ENCODE measurements at regions not wholly inside any gene's neighbourhood (a gene's known extent, or its start where the extent isn't known, plus 50 kb on each side); places are given as distances from the start of the nearest gene placed in this dataset.

DNA sequence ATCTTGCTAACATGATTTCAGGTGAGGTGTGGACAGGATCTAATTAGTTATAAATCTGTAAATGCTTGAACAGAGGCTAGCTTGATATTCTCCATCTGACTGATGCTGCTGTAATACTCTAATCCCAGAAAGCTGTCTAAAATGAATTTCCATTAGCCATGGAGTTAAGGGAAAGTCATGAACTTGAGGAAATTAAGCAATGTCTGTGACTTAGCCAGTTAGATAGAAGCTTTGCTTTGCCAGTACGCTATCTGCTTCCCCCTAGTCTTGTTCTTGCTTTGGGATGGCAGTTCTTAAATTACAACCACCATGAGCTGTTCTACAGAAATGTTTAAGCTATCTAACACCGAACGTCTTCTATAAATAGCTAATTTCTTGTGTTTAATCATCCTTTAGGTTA lies 195.7 kb downstream of the PRL start:
- Mint-ChIP-seq H3K4me3 (no peak overlapping the region), H3K9me3 (peaks cover 4 to 9% of the 10 kb centered on the region in 2 donors), H3K4me1 (ENCODE audit: low read depth in 2 of 2) (no peaks in the 10 kb centered on the region), H3K27me3 (no peaks in the 10 kb centered on the region), H3K27ac (no peak overlapping the region), H3K36me3 (ENCODE audit: insufficient read depth) (no peaks in the 10 kb centered on the region)
- DNase-seq (no peak), ATAC-seq (replicated peaks) (no peak)

DNA sequence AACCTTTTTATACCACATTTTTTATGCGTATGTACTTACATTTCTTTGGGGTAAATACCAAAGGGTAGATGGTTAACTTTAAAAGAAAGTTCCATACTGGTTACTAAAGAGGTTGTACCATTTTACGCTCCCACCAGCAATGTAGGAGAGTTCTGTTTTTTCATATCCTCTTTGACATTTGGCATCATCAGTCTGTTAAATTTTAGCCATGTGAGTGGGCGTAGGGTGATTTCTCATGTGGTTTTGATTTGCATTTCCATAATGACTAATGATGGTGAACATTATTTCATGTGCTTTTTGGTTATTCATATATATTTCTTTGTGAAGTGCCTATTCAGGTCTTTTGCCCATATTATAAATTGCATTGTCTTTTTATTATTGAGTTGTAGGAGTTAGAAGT lies 194.2 kb downstream of the PRL start:
- DNase-seq, result no peak
- no peaks in the 10 kb centered on the region for H3K36me3 Mint-ChIP-seq (ENCODE audit: insufficient read depth)
- no peak overlapping the region for H3K4me3 Mint-ChIP-seq

DNA sequence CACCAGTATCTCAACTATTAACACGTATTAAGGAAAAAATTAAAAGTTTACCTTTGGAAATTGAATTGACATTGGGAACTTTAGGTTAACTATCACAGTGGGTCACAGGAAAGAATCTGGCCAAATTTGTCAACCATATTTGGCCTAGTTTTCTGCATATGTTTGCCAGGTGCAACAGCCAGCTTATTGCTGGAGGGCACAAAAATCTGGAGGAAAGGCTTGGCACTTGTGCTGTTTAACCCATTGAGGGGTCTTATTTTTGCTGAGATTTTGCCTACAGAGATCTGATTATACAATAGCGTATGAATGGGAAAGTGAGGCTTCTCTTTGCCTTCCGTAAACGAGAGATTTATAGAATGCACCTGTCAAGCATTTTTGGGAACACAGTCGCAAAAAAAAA lies 190.4 kb downstream of the PRL start:
- ATAC-seq (replicated peaks), result no peak
- Mint-ChIP-seq H3K36me3 (ENCODE audit: insufficient read depth) (no peaks in the 10 kb centered on the region), H3K27ac (no peak overlapping the region), H3K4me1 (ENCODE audit: low read depth in 2 of 2) (no peaks in the 10 kb centered on the region), H3K27me3 (no peaks in the 10 kb centered on the region), H3K9me3 (peaks cover 7 to 9% of the 10 kb centered on the region in 2 donors), H3K4me3 (no peak overlapping the region)
- no peak for DNase-seq

More for the DNA sequence above, 194.2 kb downstream of the PRL start:
- Mint-ChIP-seq H3K9me3 (peaks cover 4 to 9% of the 10 kb centered on the region in 2 donors), H3K27me3 (no peaks in the 10 kb centered on the region), H3K4me1 (ENCODE audit: low read depth in 2 of 2) (no peaks in the 10 kb centered on the region), H3K27ac (no peak overlapping the region)
- ATAC-seq (replicated peaks), result no peak

DNA sequence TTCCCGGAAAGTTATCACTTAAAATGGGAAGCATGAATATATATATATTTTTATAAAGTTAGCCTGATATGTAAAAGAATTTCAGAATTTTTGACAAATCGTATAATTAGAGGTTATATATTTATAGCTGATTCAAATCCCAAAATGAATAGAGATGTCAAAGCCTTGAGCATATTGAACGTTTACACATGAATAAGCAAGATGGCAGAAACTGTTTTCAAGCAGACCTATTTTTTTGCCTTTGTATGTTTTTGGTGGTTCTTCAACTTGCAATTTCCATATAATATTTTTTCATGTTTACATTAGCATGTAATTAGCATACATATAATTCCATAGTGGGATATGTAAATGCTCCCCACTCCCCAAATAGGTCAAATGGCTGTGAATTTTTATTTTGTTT lies 189.9 kb downstream of the PRL start:
- ATAC-seq (replicated peaks) (no peak), DNase-seq (no peak)
- H3K4me1 Mint-ChIP-seq (ENCODE audit: low read depth in 2 of 2), result no peaks in the 10 kb centered on the region
- H3K27ac Mint-ChIP-seq, result no peak overlapping the region
- H3K27me3 Mint-ChIP-seq, result no peaks in the 10 kb centered on the region
- peaks cover 7 to 9% of the 10 kb centered on the region in 2 donors for H3K9me3 Mint-ChIP-seq
- H3K36me3 Mint-ChIP-seq (ENCODE audit: insufficient read depth), result no peaks in the 10 kb centered on the region
- H3K4me3 Mint-ChIP-seq, result no peak overlapping the region

DNA sequence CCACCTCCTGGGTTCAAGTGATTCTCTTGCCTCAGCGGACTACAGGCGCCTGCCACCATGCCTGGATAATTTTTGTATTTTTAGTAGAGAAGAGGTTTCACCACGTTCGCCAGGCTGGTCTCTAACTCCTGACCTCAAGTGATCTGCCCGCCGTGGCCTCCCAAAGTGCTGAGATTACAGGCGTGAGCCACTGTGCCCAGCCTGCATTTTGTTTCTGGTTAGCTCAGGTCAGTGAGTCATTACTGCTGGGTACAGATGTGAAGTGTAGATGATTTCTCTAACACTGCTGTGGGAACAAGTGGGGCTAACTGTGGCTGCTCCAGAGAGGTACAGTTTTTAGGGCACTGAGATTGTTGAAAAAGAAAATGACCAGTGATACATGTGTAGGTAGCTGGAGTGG lies 188.6 kb downstream of the PRL start:
- DNase-seq, result no peak
- no peaks in the 10 kb centered on the region for H3K27me3 Mint-ChIP-seq
- no peaks in the 10 kb centered on the region for H3K4me1 Mint-ChIP-seq (ENCODE audit: low read depth in 2 of 2)
- peaks cover 7 to 9% of the 10 kb centered on the region in 2 donors for H3K9me3 Mint-ChIP-seq
- H3K36me3 Mint-ChIP-seq (ENCODE audit: insufficient read depth), result no peaks in the 10 kb centered on the region
- H3K27ac Mint-ChIP-seq, result no peak overlapping the region
- no peak overlapping the region for H3K4me3 Mint-ChIP-seq
- no peak for ATAC-seq (replicated peaks)

DNA sequence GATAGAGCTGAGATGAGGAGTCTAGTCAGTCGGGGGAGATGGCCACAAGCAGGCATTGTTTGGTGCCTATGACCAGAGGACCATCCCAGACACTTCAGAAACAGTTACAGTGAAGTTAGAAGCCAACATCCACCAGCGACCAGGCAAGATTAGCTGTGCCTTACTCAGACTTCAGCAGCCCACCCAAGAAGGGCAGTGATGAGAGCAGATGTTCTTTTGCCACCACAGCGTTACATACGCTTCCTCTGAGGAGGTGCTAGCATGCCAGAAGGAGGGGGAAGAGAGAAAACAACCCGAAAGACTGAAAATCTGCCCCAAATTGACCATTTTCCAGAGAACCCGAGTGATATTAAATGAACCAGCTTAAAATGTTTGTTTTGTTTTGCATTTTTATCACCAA lies 186.8 kb downstream of the PRL start:
- Mint-ChIP-seq H3K27me3 (no peaks in the 10 kb centered on the region), H3K36me3 (ENCODE audit: insufficient read depth) (no peaks in the 10 kb centered on the region), H3K4me1 (ENCODE audit: low read depth in 2 of 2) (no peaks in the 10 kb centered on the region), H3K27ac (no peak overlapping the region), H3K4me3 (no peak overlapping the region), H3K9me3 (peaks cover under 1 to 3% of the 10 kb centered on the region in 2 donors)
- DNase-seq (no peak), ATAC-seq (replicated peaks) (no peak)

GRCh38 chr6:22112461-22112860 lies 184.4 kb downstream of the PRL start:
- Mint-ChIP-seq H3K4me1 (ENCODE audit: low read depth in 2 of 2) (no peaks in the 10 kb centered on the region), H3K4me3 (no peak overlapping the region), H3K36me3 (ENCODE audit: insufficient read depth) (no peaks in the 10 kb centered on the region), H3K9me3 (peaks cover 3 to 7% of the 10 kb centered on the region in 2 donors), H3K27ac (no peak overlapping the region), H3K27me3 (no peaks in the 10 kb centered on the region)
- ATAC-seq (replicated peaks) (no peak), DNase-seq (no peak)

DNA sequence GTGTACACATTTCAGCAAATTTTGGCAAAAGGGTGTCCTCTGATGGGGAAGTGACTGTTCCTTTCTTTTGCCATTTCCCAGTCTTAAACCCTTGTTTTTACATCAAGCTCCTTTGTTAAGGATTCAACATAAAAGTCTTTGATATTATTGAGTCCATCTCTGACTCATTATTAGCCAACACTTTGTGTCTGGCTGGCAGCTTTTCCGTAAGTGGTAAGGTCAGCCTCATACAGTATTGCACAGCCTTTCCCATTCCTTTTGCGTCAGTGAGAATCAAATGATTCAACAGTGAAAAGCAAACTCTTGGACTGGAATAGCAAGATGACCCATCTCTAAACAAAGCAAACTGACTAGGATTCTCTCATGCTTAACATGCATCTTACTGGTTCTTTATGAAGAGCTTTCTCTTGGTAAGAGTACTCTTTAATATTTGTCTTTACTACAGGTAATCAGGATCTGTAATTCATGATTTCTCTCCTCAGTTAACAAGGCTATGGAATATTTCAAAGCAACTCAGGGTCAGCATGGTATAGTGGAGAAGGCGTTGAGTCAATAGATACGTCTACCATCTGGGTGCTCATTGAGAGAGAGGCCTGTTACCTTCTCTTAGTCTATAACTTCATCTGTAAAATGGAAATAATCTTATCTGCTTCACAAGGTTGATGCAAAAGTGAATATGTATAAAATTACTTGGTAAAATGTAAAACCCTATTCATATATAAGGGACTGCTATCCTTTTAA lies 183.6 kb downstream of the PRL start:
- DNase-seq (no peak), ATAC-seq (replicated peaks) (no peak)
- no peaks in the 10 kb centered on the region for H3K4me1 Mint-ChIP-seq (ENCODE audit: low read depth in 2 of 2)
- no peak overlapping the region for H3K27ac Mint-ChIP-seq
- H3K36me3 Mint-ChIP-seq (ENCODE audit: insufficient read depth), result no peaks in the 10 kb centered on the region
- peaks cover 3 to 7% of the 10 kb centered on the region in 2 donors for H3K9me3 Mint-ChIP-seq
- no peaks in the 10 kb centered on the region for H3K27me3 Mint-ChIP-seq
- H3K4me3 Mint-ChIP-seq, result no peak overlapping the region

DNA sequence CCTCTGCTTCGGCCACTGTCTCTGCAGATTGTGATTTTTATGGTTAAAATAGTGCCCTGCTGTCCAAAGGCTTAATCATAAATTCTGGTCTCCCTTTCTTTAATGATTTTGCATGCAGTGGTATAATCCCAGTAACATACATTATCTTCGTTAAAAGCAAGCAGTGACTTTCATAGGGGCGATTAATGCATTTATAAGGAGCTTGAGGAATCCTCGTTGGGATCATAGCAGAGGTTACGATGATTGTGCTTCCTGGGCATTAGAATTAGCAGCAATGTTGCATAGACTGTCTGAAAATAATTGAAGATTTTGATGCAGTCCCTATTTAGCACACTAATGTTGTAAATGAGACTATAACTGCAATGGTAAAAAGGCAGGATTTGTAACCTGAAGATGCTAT lies 181.3 kb downstream of the PRL start:
- peaks cover 4 to 7% of the 10 kb centered on the region in 2 donors for H3K9me3 Mint-ChIP-seq
- no peak overlapping the region for H3K4me3 Mint-ChIP-seq
- no peaks in the 10 kb centered on the region for H3K36me3 Mint-ChIP-seq (ENCODE audit: insufficient read depth)
- H3K4me1 Mint-ChIP-seq (ENCODE audit: low read depth in 2 of 2), result no peaks in the 10 kb centered on the region
- no peak overlapping the region for H3K27ac Mint-ChIP-seq
- no peak for ATAC-seq (replicated peaks)
- no peaks in the 10 kb centered on the region for H3K27me3 Mint-ChIP-seq
- no peak for DNase-seq

DNA sequence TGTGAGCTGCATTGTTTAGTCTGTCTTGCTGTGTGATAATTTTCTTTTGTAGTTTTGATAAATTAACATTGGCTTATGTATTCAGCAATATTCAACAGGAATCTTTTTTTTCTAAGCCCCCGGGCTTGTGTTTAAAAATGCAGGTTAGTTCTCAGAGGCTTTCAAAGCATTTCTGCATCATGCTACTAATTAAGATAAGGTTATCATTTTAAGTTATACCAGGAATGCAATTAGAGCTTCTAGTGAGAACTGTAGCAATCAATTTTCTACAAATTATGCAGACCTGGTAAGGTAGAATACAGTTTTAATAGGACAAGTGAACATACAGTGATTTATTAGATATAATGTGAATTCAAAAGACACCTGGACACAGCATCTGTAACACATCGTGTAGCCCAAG lies 179.2 kb downstream of the PRL start:
- H3K4me3 Mint-ChIP-seq, result no peak overlapping the region
- ATAC-seq (replicated peaks) (no peak), DNase-seq (no peak)
- H3K27me3 Mint-ChIP-seq, result no peaks in the 10 kb centered on the region
- no peaks in the 10 kb centered on the region for H3K4me1 Mint-ChIP-seq (ENCODE audit: low read depth in 2 of 2)
- H3K9me3 Mint-ChIP-seq, result peaks cover 7% of the 10 kb centered on the region in 2 donors
- no peak overlapping the region for H3K27ac Mint-ChIP-seq
- no peaks in the 10 kb centered on the region for H3K36me3 Mint-ChIP-seq (ENCODE audit: insufficient read depth)

DNA sequence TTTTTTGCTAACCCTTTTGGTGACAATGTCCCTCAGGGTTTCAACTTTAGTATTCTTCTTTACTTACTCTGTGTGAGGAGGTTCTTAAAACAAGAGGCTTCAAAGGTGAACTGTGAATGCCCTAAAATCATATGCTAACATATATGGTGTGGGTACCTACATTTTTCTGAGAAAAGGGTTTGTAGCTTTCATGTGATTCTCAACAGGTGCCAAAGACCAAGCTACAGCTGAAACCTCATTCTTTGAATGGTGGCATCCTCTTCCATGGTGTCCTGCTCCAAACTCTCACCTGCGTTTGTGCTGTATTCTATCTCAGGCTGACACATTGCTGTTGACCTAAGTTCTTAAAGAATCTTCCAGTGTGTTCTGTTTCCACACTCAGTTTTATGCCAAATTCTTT lies 177.3 kb downstream of the PRL start:
- Mint-ChIP-seq H3K27ac (no peak overlapping the region), H3K4me3 (no peak overlapping the region), H3K4me1 (ENCODE audit: low read depth in 2 of 2) (no peaks in the 10 kb centered on the region), H3K9me3 (peaks cover 7% of the 10 kb centered on the region in 2 donors), H3K27me3 (no peaks in the 10 kb centered on the region), H3K36me3 (ENCODE audit: insufficient read depth) (no peaks in the 10 kb centered on the region)
- ATAC-seq (replicated peaks) (no peak), DNase-seq (no peak)

- H3K4me1 Mint-ChIP-seq (ENCODE audit: low read depth in 2 of 2), result no peaks in the 10 kb centered on the region
- H3K4me3 Mint-ChIP-seq, result no peak overlapping the region
- H3K27me3 Mint-ChIP-seq, result no peaks in the 10 kb centered on the region
- peaks cover 0 to 7% of the 10 kb centered on the region in 2 donors for H3K9me3 Mint-ChIP-seq
- H3K27ac Mint-ChIP-seq, result no peak overlapping the region
- DNase-seq (no peak), ATAC-seq (replicated peaks) (no peak)
- H3K36me3 Mint-ChIP-seq (ENCODE audit: insufficient read depth), result no peaks in the 10 kb centered on the region
Observed at GRCh38 chr6:22124756-22125155, 172.1 kb downstream of the PRL start.

DNA sequence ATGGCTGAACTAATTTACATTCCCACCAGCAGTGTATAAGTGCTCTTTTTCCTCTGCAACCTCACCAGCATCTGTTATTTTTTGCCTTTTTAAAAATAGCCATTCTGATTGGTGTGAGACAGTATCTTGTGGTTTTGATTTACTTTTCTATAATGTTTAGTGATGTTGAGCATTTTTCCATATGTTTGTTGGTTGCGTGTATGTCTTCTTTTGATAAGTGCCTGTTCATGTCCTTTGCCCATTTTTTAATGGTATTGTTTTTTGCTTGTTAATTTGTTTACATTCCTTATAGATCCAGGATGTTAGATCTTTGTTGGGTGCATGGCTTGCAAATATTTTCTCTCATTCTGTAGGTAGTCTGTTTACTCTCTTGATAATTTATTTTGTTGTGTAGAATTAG lies 169.9 kb downstream of the PRL start:
- no peaks in the 10 kb centered on the region for H3K27me3 Mint-ChIP-seq
- H3K27ac Mint-ChIP-seq, result no peak overlapping the region
- no peaks in the 10 kb centered on the region for H3K36me3 Mint-ChIP-seq (ENCODE audit: insufficient read depth)
- H3K9me3 Mint-ChIP-seq, result peaks cover 0 to 12% of the 10 kb centered on the region in 2 donors
- H3K4me3 Mint-ChIP-seq, result no peak overlapping the region
- ATAC-seq (replicated peaks), result no peak
- no peak for DNase-seq
- no peaks in the 10 kb centered on the region for H3K4me1 Mint-ChIP-seq (ENCODE audit: low read depth in 2 of 2)

GRCh38 chr6:22129751-22130150 lies 167.1 kb downstream of the PRL start:
- no peak for DNase-seq
- H3K4me3 Mint-ChIP-seq, result no peak overlapping the region
- H3K9me3 Mint-ChIP-seq, result peaks cover 0 to 10% of the 10 kb centered on the region in 2 donors
- H3K27ac Mint-ChIP-seq, result no peak overlapping the region
- H3K4me1 Mint-ChIP-seq (ENCODE audit: low read depth in 2 of 2), result no peaks in the 10 kb centered on the region
- ATAC-seq (replicated peaks), result no peak
- no peaks in the 10 kb centered on the region for H3K27me3 Mint-ChIP-seq
- H3K36me3 Mint-ChIP-seq (ENCODE audit: insufficient read depth), result no peaks in the 10 kb centered on the region
